HEK293 (cell line): ENCODE measurements at regions not wholly inside any gene's neighbourhood (a gene's known extent, or its start where the extent isn't known, plus 50 kb on each side); places are given as distances from the start of the nearest gene placed in this dataset.

ENCODE experiments used
- CTCF ChIA-PET: fragments of 350-600 bp; formaldehyde crosslinking; extraction: SDS; loops from one replicate; lab custom pipeline; 2021; ENCODE audit warnings: antibody characterized with exemption; lab: Yijun Ruan, JAX
- POLR2A ChIA-PET: fragments of 300-600 bp; formaldehyde crosslinking; extraction: SDS; loops from one replicate; lab custom pipeline; 2020; ENCODE audit warnings: antibody characterized with exemption, inconsistent platforms; lab: Yijun Ruan, JAX
- H3K27ac ChIP-seq: fragments of 200-500 bp; sonication (Bioruptor generic); 2 replicates; pipeline ENCODE4 v1.5.1; 2014; ENCODE audit warnings: low read depth, low read length, control low read depth, inconsistent platforms; ENCODE audit errors: extremely low read depth
- H3K36me3 ChIP-seq, 2 experiments: fragments of 200-500 bp in 1 of 2; sonication (Bioruptor generic) in 1 of 2; 1 replicate in 1 of 2; 2 replicates in 1 of 2; pipeline ENCODE4 v1.5.1; 2014 to 2017; ENCODE audit warnings: inconsistent platforms in 2 of 2, low read length in 2 of 2; ENCODE audit not compliant: control insufficient read depth in 2 of 2, insufficient read depth in 1 of 2
- H3K4me1 ChIP-seq: fragments of 200-500 bp; sonication (Bioruptor generic); 2 replicates; pipeline ENCODE4 v1.5.1; 2014; ENCODE audit warnings: mild to moderate bottlenecking, low read length, inconsistent platforms; ENCODE audit not compliant: control insufficient read depth, insufficient read depth
- H3K4me3 ChIP-seq: 2 replicates; pipeline ENCODE4 v1.5.1; 2011; ENCODE audit warnings: low read depth, mild to moderate bottlenecking, control low read depth, low read length, moderate library complexity
- H3K9me3 ChIP-seq: fragments of 200-500 bp; sonication (Bioruptor generic); 2 replicates; pipeline ENCODE4 v1.5.1; 2014; ENCODE audit warnings: low read depth, low read length, inconsistent platforms; ENCODE audit not compliant: control insufficient read depth, insufficient read depth
- EGR2 ChIP-seq: fragments of 450-650 bp; formaldehyde crosslinking; IDR thresholded peaks from 2 replicates; pipeline ENCODE4 v1.5.1; 2016; ENCODE audit warnings: low read depth, missing biosample characterization, missing genetic modification characterization
- GLI2 ChIP-seq: fragments of 450-650 bp; formaldehyde crosslinking; IDR thresholded peaks from 2 replicates; pipeline ENCODE4; 2017; ENCODE audit warnings: missing biosample characterization, missing genetic modification characterization, low read depth, borderline replicate concordance
- KLF9 ChIP-seq: fragments of 450-650 bp; formaldehyde crosslinking; IDR thresholded peaks from 2 replicates; pipeline ENCODE4 v1.5.1; 2016; ENCODE audit warnings: missing biosample characterization, missing genetic modification characterization, low read depth
- PRDM10 ChIP-seq: fragments of 450-650 bp; formaldehyde crosslinking; IDR thresholded peaks from 2 replicates; pipeline ENCODE4 v1.5.1; 2016; ENCODE audit warnings: missing biosample characterization, missing genetic modification characterization
- SP3 ChIP-seq: fragments of 450-650 bp; formaldehyde crosslinking; IDR thresholded peaks from 2 replicates; pipeline ENCODE4 v1.5.1; 2016; ENCODE audit warnings: missing biosample characterization, missing genetic modification characterization
- TRIM28 ChIP-seq: IDR thresholded peaks from 2 replicates; pipeline ENCODE4 v1.6.1; 2011; ENCODE audit warnings: low read length, control low read depth, borderline replicate concordance
- WT1 ChIP-seq: fragments of 450-650 bp; formaldehyde crosslinking; IDR thresholded peaks from 2 replicates; pipeline ENCODE4 v1.5.1; 2016; ENCODE audit warnings: missing biosample characterization, missing genetic modification characterization
- ZBTB21 ChIP-seq: fragments of 450-650 bp; formaldehyde crosslinking; IDR thresholded peaks from 2 replicates; pipeline ENCODE4 v1.5.1; 2017; ENCODE audit warnings: missing biosample characterization, missing genetic modification characterization
- ZBTB49 ChIP-seq: fragments of 450-650 bp; formaldehyde crosslinking; IDR thresholded peaks from 2 replicates; pipeline ENCODE4 v1.5.1; 2016; ENCODE audit warnings: missing biosample characterization, missing genetic modification characterization, low read depth
- ZNF138 ChIP-seq: fragments of 450-650 bp; formaldehyde crosslinking; IDR thresholded peaks from 2 replicates; pipeline ENCODE4 v1.5.1; 2016; ENCODE audit warnings: missing biosample characterization, missing genetic modification characterization, borderline replicate concordance
- ZNF140 ChIP-seq: fragments of 450-650 bp; formaldehyde crosslinking; IDR thresholded peaks from 2 replicates; pipeline ENCODE4 v1.5.1; 2016; ENCODE audit warnings: missing biosample characterization, missing genetic modification characterization
- ZNF221 ChIP-seq: fragments of 450-650 bp; formaldehyde crosslinking; IDR thresholded peaks from 2 replicates; pipeline ENCODE4 v1.5.1; 2017; ENCODE audit warnings: missing biosample characterization, missing genetic modification characterization, borderline replicate concordance
- ZNF292 ChIP-seq: fragments of 450-650 bp; formaldehyde crosslinking; IDR thresholded peaks from 2 replicates; pipeline ENCODE4 v1.5.1; 2016; ENCODE audit warnings: low read depth, missing biosample characterization, missing genetic modification characterization, borderline replicate concordance
- ZNF302 ChIP-seq: fragments of 450-650 bp; formaldehyde crosslinking; IDR thresholded peaks from 2 replicates; pipeline ENCODE4 v1.5.1; 2016; ENCODE audit warnings: missing biosample characterization, missing genetic modification characterization, low read depth
- ZNF311 ChIP-seq: fragments of 450-650 bp; formaldehyde crosslinking; IDR thresholded peaks from 2 replicates; pipeline ENCODE4 v1.5.1; 2017; ENCODE audit warnings: missing biosample characterization, missing genetic modification characterization, borderline replicate concordance
- ZNF473 ChIP-seq: fragments of 450-650 bp; formaldehyde crosslinking; IDR thresholded peaks from 2 replicates; pipeline ENCODE4 v1.5.1; 2017; ENCODE audit warnings: missing biosample characterization, missing genetic modification characterization
- ZNF549 ChIP-seq: fragments of 450-650 bp; IDR thresholded peaks from 2 replicates; pipeline ENCODE4 v1.5.1; 2018; ENCODE audit warnings: missing biosample characterization, missing genetic modification characterization, mild to moderate bottlenecking, inconsistent platforms, moderate library complexity
- ZNF571 ChIP-seq: fragments of 450-650 bp; formaldehyde crosslinking; IDR thresholded peaks from 2 replicates; pipeline ENCODE4 v1.5.0; 2017; ENCODE audit warnings: missing biosample characterization, missing genetic modification characterization
- ZNF654 ChIP-seq: fragments of 450-650 bp; formaldehyde crosslinking; IDR thresholded peaks from 2 replicates; pipeline ENCODE4 v1.5.1; 2016; ENCODE audit warnings: low read depth, missing biosample characterization, missing genetic modification characterization
- TF ChIP-seq, protein P1 (sequence below): fragments of 450-650 bp; formaldehyde crosslinking; IDR thresholded peaks from 2 replicates; pipeline ENCODE4 v1.5.1; 2016; ENCODE audit warnings: missing biosample characterization, missing genetic modification characterization
- TF ChIP-seq, protein P2 (sequence below): fragments of 450-650 bp; formaldehyde crosslinking; IDR thresholded peaks from 2 replicates; pipeline ENCODE4 v1.5.1; 2016; ENCODE audit warnings: missing biosample characterization, missing genetic modification characterization

GRCh38 chr4:123813901-123814300 lies 417.3 kb downstream of the SPRY1 start:
- Histone ChIP-seq H3K9me3 (no peaks in the 10 kb centered on the region), H3K4me1 (no peaks in the 10 kb centered on the region), H3K36me3 (no peaks in the 10 kb centered on the region), H3K27ac (no peak overlapping the region), H3K4me3 (no peak overlapping the region)
- ChIA-PET CTCF (no interaction called here), POLR2A (no interaction called here)
- TF ChIP-seq ZNF571 (tag by site-specific recombination): no peak
- TF ChIP-seq ZNF549: no peak
- TF ChIP-seq, protein P1, sequence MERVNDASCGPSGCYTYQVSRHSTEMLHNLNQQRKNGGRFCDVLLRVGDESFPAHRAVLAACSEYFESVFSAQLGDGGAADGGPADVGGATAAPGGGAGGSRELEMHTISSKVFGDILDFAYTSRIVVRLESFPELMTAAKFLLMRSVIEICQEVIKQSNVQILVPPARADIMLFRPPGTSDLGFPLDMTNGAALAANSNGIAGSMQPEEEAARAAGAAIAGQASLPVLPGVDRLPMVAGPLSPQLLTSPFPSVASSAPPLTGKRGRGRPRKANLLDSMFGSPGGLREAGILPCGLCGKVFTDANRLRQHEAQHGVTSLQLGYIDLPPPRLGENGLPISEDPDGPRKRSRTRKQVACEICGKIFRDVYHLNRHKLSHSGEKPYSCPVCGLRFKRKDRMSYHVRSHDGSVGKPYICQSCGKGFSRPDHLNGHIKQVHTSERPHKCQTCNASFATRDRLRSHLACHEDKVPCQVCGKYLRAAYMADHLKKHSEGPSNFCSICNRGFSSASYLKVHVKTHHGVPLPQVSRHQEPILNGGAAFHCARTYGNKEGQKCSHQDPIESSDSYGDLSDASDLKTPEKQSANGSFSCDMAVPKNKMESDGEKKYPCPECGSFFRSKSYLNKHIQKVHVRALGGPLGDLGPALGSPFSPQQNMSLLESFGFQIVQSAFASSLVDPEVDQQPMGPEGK: no peak
- no peak for TF ChIP-seq ZNF473 (tag by site-specific recombination)
- TF ChIP-seq SP3: no peak

DNA sequence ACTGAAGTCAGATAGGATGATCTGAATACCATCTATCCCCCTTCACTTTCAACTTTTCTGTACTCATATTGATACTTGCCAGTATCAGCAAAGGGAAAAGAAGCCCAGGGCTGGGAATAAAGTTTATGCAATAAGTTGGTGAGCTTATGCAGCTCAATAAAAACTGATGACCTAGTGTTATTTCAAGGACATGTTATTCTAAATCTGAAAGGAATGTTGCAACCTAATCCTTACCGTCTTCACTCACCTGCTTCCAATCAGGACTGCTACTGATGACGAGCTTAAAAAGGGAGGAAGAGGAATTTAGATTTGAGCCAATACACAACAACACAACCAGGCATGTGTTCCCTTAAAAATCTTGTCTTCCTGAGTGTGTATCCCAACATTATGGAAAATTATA lies 419.9 kb downstream of the SPRY1 start:
- no peak overlapping the region for H3K27ac ChIP-seq
- TF ChIP-seq, protein P2, sequence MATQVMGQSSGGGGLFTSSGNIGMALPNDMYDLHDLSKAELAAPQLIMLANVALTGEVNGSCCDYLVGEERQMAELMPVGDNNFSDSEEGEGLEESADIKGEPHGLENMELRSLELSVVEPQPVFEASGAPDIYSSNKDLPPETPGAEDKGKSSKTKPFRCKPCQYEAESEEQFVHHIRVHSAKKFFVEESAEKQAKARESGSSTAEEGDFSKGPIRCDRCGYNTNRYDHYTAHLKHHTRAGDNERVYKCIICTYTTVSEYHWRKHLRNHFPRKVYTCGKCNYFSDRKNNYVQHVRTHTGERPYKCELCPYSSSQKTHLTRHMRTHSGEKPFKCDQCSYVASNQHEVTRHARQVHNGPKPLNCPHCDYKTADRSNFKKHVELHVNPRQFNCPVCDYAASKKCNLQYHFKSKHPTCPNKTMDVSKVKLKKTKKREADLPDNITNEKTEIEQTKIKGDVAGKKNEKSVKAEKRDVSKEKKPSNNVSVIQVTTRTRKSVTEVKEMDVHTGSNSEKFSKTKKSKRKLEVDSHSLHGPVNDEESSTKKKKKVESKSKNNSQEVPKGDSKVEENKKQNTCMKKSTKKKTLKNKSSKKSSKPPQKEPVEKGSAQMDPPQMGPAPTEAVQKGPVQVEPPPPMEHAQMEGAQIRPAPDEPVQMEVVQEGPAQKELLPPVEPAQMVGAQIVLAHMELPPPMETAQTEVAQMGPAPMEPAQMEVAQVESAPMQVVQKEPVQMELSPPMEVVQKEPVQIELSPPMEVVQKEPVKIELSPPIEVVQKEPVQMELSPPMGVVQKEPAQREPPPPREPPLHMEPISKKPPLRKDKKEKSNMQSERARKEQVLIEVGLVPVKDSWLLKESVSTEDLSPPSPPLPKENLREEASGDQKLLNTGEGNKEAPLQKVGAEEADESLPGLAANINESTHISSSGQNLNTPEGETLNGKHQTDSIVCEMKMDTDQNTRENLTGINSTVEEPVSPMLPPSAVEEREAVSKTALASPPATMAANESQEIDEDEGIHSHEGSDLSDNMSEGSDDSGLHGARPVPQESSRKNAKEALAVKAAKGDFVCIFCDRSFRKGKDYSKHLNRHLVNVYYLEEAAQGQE (tag by site-specific recombination): no peak
- TF ChIP-seq SP3: no peak
- TF ChIP-seq ZNF654 (tag by site-specific recombination): no peak
- no peak for TF ChIP-seq EGR2
- no peak for TF ChIP-seq ZNF302 (tag by site-specific recombination)
- no peak for TF ChIP-seq ZNF138 (tag by site-specific recombination)
- no peak for TF ChIP-seq ZNF292 (tag by site-specific recombination)
- no peak for TF ChIP-seq ZNF221 (tag by site-specific recombination)
- H3K4me1 ChIP-seq: no peaks in the 10 kb centered on the region
- no peaks in the 10 kb centered on the region for H3K36me3 ChIP-seq
- ChIA-PET POLR2A (no interaction called here), CTCF (no interaction called here)
- H3K4me3 ChIP-seq: no peak overlapping the region
- no peaks in the 10 kb centered on the region for H3K9me3 ChIP-seq

DNA sequence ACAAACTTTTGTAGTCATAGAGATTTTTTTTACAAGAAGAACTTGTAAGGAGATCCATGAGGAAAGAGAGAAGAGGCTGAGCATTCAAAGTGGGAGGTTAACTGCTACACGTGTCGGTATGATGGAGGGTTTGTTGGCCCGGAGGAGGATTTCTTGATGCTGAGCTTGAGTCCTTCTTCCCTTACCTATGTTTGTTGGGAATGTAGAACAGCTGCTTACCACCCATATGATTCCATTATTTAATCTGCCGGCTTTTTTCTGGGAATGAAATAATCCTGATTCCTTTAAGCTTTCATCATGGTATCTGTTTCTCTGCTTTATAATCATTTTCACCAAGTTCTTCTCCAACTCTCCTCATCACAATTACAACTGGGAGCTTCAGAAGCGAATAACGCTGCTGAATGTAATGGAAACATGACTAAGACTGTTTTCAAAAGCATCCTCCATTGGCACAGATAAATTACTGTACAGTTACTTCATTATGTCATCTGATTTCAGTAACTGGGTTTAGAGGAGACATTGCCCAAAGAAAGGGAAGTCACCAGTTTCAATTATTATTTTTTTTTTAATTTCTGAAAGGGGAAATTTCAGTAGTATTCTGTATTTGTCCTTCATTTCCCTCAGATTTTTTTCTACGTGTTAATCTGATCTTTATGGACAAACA lies 420.6 kb downstream of the SPRY1 start:
- Histone ChIP-seq H3K4me1 (no peaks in the 10 kb centered on the region), H3K36me3 (no peaks in the 10 kb centered on the region), H3K4me3 (no peak overlapping the region), H3K27ac (no peak overlapping the region), H3K9me3 (no peaks in the 10 kb centered on the region)
- ChIA-PET POLR2A (no interaction called here), CTCF (no interaction called here)
- TF ChIP-seq GLI2 (tag by site-specific recombination): no peak
- TF ChIP-seq ZBTB21: no peak
- no peak for TF ChIP-seq ZNF311
- no peak for TF ChIP-seq ZBTB49 (tag by site-specific recombination)
- TF ChIP-seq TRIM28: no peak
- no peak for TF ChIP-seq WT1 (tag by site-specific recombination)
- TF ChIP-seq PRDM10: no peak
- no peak for TF ChIP-seq ZNF140 (tag by site-specific recombination)
- TF ChIP-seq KLF9: no peak
